ENCODE measurements at regions not wholly inside any gene's neighbourhood (a gene's known extent, or its start where the extent isn't known, plus 50 kb on each side); places are given as distances from the start of the nearest gene placed in this dataset.

- Histone ChIP-seq H3K79me2 (ENCODE audit: control insufficient read depth, insufficient read depth, low read length) (no peaks in the 10 kb centered on the region), H3K27me3 (ENCODE audit: control insufficient read depth in 2 of 2, insufficient read depth in 2 of 2, low read length in 2 of 2) (peaks cover 0 to 3% of the 10 kb centered on the region in 2 experiments), H4K20me1 (replicated peaks; ENCODE audit: control insufficient read depth, extremely low read depth, insufficient read depth, low read length) (no peaks in the 10 kb centered on the region), H3K36me3 (ENCODE audit: control insufficient read depth in 2 of 2, extremely low read depth in 1 of 2, insufficient read depth in 2 of 2, low read length in 2 of 2) (no peaks in the 10 kb centered on the region), H3K4me2 (ENCODE audit: insufficient read depth, low read length) (no peak overlapping the region), H2AFZ (ENCODE audit: low read depth, low read length) (no peak overlapping the region), H3K27ac (ENCODE audit: insufficient read depth, low read depth, low read length) (no peak overlapping the region), H3K9me3 (replicated peaks; ENCODE audit: control insufficient read depth, insufficient read depth, low read length) (no peaks in the 10 kb centered on the region), H3K9ac (replicated peaks; ENCODE audit: extremely low read depth, insufficient read depth, low read length) (no peak overlapping the region), H3K9me1 (replicated peaks; ENCODE audit: control insufficient read depth, extremely low read depth, insufficient read depth, low read length) (no peaks in the 10 kb centered on the region), H3K4me1 (ENCODE audit: control insufficient read depth, extremely low read depth, insufficient read depth, low read length) (no peaks in the 10 kb centered on the region), H3K4me3 (replicated peaks in 1 of 3; ENCODE audit: insufficient read depth in 1 of 3, low read depth in 1 of 3, low read length in 3 of 3) (no peak overlapping the region)
- dilution Hi-C loops (cut with MboI; ENCODE audit: extremely low pct_ligation_motif_present, low sequenced_read_pairs) (no loop called here), intact Hi-C loops (cut with micrococcal nuclease) (no loop called here)
- ChIA-PET CTCF (no interaction called here), POLR2A (no interaction called here)
- FAIRE-seq (no peak), DNase-seq (ENCODE audit: low read depth, low spot score) (no peak)
- no peak for TF ChIP-seq EZH2 (IDR thresholded peaks at IDR 0.05; ENCODE audit: borderline replicate concordance, low read depth, low read length, severe bottlenecking)
- TF ChIP-seq, protein P1, sequence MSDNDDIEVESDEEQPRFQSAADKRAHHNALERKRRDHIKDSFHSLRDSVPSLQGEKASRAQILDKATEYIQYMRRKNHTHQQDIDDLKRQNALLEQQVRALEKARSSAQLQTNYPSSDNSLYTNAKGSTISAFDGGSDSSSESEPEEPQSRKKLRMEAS (IDR thresholded peaks at IDR 0.05; ENCODE audit: insufficient read depth, insufficient read length) = no peak
- TF ChIP-seq JUN (IDR thresholded peaks at IDR 0.05; ENCODE audit: borderline replicate concordance, insufficient read depth, insufficient read length, low read depth) = no peak
- no TSS peak for BruUV-seq (replicated peaks)
Observed at GRCh38 chr1:204002614-204003013, 70.3 kb upstream of the SOX13 start.

DNA sequence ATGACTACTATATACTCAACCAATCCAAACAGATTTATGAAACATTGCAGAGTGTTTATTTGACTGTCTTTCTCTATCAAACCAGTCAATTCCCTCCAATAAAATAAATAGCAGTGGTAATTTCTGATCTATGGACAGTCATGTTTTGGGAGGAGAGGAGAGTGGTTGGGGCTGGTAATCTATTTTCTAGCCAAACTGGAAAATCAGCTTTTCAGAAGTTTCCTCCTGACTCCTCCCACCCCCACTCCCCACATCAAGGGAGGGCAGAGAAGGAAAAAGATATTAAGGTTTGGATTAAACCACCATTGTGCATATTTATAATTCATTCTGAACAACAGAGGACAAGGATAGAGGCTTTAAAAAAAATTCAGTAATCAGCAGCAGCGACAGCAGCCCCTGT is 69.4 kb upstream of the SOX13 start:
- Histone ChIP-seq H3K36me3 (ENCODE audit: control insufficient read depth in 2 of 2, extremely low read depth in 1 of 2, insufficient read depth in 2 of 2, low read length in 2 of 2) (no peaks in the 10 kb centered on the region), H3K9me3 (replicated peaks; ENCODE audit: control insufficient read depth, insufficient read depth, low read length) (no peaks in the 10 kb centered on the region), H3K27me3 (ENCODE audit: control insufficient read depth in 2 of 2, insufficient read depth in 2 of 2, low read length in 2 of 2) (peaks cover 2 to 3% of the 10 kb centered on the region in 2 experiments), H3K4me2 (ENCODE audit: insufficient read depth, low read length) (no peak overlapping the region), H4K20me1 (replicated peaks; ENCODE audit: control insufficient read depth, extremely low read depth, insufficient read depth, low read length) (no peaks in the 10 kb centered on the region), H3K4me1 (ENCODE audit: control insufficient read depth, extremely low read depth, insufficient read depth, low read length) (no peaks in the 10 kb centered on the region), H3K27ac (ENCODE audit: insufficient read depth, low read depth, low read length) (no peak overlapping the region), H3K9ac (replicated peaks; ENCODE audit: extremely low read depth, insufficient read depth, low read length) (no peak overlapping the region), H2AFZ (ENCODE audit: low read depth, low read length) (no peak overlapping the region), H3K4me3 (replicated peaks in 1 of 3; ENCODE audit: insufficient read depth in 1 of 3, low read depth in 1 of 3, low read length in 3 of 3) (no peak overlapping the region), H3K79me2 (ENCODE audit: control insufficient read depth, insufficient read depth, low read length) (no peaks in the 10 kb centered on the region), H3K9me1 (replicated peaks; ENCODE audit: control insufficient read depth, extremely low read depth, insufficient read depth, low read length) (no peaks in the 10 kb centered on the region)
- intact Hi-C loops (cut with micrococcal nuclease) = no loop called here
- FAIRE-seq = no peak
- dilution Hi-C loops (cut with MboI; ENCODE audit: extremely low pct_ligation_motif_present, low sequenced_read_pairs) = no loop called here
- BruUV-seq (replicated peaks) = no TSS peak
- POLR2A ChIA-PET = no interaction called here
- CTCF ChIA-PET = interaction anchor here (0.9 kb wide), 1 partner anchor 132 kb away, joined by 4 read pairs; no protein-coding TSS in a partner anchor
- DNase-seq (ENCODE audit: low read depth, low spot score) = no peak
- TF ChIP-seq EZH2 (IDR thresholded peaks at IDR 0.05; ENCODE audit: borderline replicate concordance, low read depth, low read length, severe bottlenecking) (no peak), POLR2AphosphoS5 (IDR thresholded peaks at IDR 0.05; ENCODE audit: insufficient read depth, low read depth, low read length) (no peak), FOS (IDR thresholded peaks at IDR 0.05; ENCODE audit: borderline replicate concordance, insufficient read depth, low read length) (no peak), GATA2 (IDR thresholded peaks at IDR 0.05; ENCODE audit: insufficient read depth, insufficient read length, low read depth, low read length) (no peak), JUN (IDR thresholded peaks at IDR 0.05; ENCODE audit: borderline replicate concordance, insufficient read depth, insufficient read length, low read depth) (no peak), POLR2A (IDR thresholded peaks at IDR 0.05; ENCODE audit: low read depth, low read length) (no peak)
- TF ChIP-seq, protein P2, sequence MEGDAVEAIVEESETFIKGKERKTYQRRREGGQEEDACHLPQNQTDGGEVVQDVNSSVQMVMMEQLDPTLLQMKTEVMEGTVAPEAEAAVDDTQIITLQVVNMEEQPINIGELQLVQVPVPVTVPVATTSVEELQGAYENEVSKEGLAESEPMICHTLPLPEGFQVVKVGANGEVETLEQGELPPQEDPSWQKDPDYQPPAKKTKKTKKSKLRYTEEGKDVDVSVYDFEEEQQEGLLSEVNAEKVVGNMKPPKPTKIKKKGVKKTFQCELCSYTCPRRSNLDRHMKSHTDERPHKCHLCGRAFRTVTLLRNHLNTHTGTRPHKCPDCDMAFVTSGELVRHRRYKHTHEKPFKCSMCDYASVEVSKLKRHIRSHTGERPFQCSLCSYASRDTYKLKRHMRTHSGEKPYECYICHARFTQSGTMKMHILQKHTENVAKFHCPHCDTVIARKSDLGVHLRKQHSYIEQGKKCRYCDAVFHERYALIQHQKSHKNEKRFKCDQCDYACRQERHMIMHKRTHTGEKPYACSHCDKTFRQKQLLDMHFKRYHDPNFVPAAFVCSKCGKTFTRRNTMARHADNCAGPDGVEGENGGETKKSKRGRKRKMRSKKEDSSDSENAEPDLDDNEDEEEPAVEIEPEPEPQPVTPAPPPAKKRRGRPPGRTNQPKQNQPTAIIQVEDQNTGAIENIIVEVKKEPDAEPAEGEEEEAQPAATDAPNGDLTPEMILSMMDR (IDR thresholded peaks at IDR 0.05; ENCODE audit: extremely low read depth in 1 of 2, insufficient read depth in 1 of 2, low read depth in 1 of 2, low read length in 2 of 2) = no peak
- TF ChIP-seq, protein P1 (IDR thresholded peaks at IDR 0.05; ENCODE audit: insufficient read depth, insufficient read length) = no peak
